ENCODE measurements at regions not wholly inside any gene's neighbourhood (a gene's known extent, or its start where the extent isn't known, plus 50 kb on each side); places are given as distances from the start of the nearest gene placed in this dataset.
"Not testable (repeated sequence)": the region's sequence is repeated elsewhere in the genome, so short reads cannot be mapped to it uniquely, and the experiment has no call there.

DNA sequence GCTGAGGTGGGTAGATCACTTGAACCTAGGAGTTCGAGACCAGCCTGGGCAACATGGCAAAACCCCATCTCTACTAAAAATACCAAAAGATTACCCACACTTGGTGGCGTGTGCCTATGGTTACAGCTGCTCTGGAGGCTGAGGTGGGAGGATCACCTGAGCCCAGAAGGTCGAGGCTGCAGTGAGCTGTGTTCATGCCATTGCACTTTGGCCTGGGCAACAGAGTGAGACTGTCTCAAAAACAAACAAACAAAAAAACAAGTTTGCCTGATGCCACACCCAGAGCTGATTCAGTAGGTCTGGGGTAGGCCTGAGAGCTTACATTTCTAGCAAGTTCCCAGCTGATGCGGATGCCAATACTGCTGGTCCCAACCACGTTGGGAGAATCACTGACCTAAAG lies 60.5 kb upstream of the HSPA9 start:
- no peak overlapping the region for H3K4me3 ChIP-seq (ENCODE audit: low read length)
- no peak for DNase-seq
- ATAC-seq, result no peak
- no peaks in the 10 kb centered on the region for H3K27me3 ChIP-seq (ENCODE audit: control insufficient read depth, insufficient read depth)
- intact Hi-C loops (cut with DNase I), result no loop called here
- no peak overlapping the region for H3K27ac ChIP-seq (ENCODE audit: low read length)
- no peaks in the 10 kb centered on the region for H3K4me1 ChIP-seq (ENCODE audit: control insufficient read depth, insufficient read depth, low read length)
- WGBS, result 91% methylated on average over 5 of the region's 5 CpGs
- H3K9me3 ChIP-seq (ENCODE audit: control insufficient read depth, low read length), result no peaks in the 10 kb centered on the region

- no peaks in the 10 kb centered on the region for H3K27me3 ChIP-seq (ENCODE audit: control insufficient read depth, insufficient read depth)
- intact Hi-C loops (cut with DNase I), result no loop called here
- H3K9me3 ChIP-seq (ENCODE audit: control insufficient read depth, low read length), result no peaks in the 10 kb centered on the region
- H3K4me3 ChIP-seq (ENCODE audit: low read length), result no peak overlapping the region
- H3K27ac ChIP-seq (ENCODE audit: low read length), result no peak overlapping the region
- DNase-seq, result no peak
- ATAC-seq, result peak; percentile 45 to 63
- no peaks in the 10 kb centered on the region for H3K4me1 ChIP-seq (ENCODE audit: control insufficient read depth, insufficient read depth, low read length)
- WGBS, result 20% methylated on average over 3 of the region's 3 CpGs
Observed at GRCh38 chr5:138635265-138635664, 60.1 kb upstream of the HSPA9 start.

GRCh38 chr5:138634804-138635203 lies 59.6 kb upstream of the HSPA9 start:
- ATAC-seq; H3K4me1 ChIP-seq (ENCODE audit: control insufficient read depth, insufficient read depth, low read length); DNase-seq; H3K4me3 ChIP-seq (ENCODE audit: low read length); H3K27ac ChIP-seq (ENCODE audit: low read length); H3K27me3 ChIP-seq (ENCODE audit: control insufficient read depth, insufficient read depth); H3K9me3 ChIP-seq (ENCODE audit: control insufficient read depth, low read length): not testable (repeated sequence)
- 69% methylated on average over 4 of the region's 4 CpGs for WGBS
- intact Hi-C loops (cut with DNase I), result loop anchor here in 1 of 4 donors (5.0 kb wide), 1 partner anchor 627 kb away; no protein-coding TSS in a partner anchor

DNA sequence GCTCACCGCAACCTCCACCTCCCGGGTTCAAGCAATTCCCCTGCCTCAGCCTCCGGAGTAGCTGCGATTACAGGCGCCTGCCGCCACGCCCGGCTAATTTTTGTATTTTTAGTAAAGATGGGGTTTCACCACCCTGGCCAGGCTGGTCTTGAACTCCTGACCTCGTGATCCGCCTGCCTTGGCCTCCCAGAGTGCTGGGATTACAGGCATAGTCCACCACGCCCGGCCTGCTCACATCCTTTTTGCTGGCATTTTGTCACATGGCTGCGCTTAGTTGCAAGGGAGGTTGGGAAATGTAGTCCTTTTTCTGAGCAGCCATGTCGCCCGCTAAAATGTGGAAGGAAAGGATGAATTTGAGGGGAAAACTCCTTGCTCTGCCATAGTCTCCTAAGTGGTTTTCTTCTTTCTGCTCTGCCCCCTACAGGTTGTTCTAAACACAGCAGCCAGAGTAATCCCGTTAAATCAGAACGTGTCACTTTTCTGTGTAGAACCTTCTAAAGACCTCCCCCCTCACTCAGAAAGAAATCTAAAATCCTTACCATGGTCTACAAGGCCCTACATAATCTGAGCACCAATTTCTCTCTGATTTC lies 57.8 kb upstream of the HSPA9 start:
- Histone ChIP-seq H3K27me3 (ENCODE audit: control insufficient read depth, insufficient read depth) (no peaks in the 10 kb centered on the region), H3K4me3 (ENCODE audit: low read length) (no peak overlapping the region), H3K27ac (ENCODE audit: low read length) (no peak overlapping the region), H3K4me1 (ENCODE audit: control insufficient read depth, insufficient read depth, low read length) (no peaks in the 10 kb centered on the region), H3K9me3 (ENCODE audit: control insufficient read depth, low read length) (no peaks in the 10 kb centered on the region)
- 47% methylated on average over 17 of the region's 17 CpGs for WGBS
- ATAC-seq (peak; percentile 81 to 89), DNase-seq (peak; percentile 76 to 85 (median 80))
- intact Hi-C loops (cut with DNase I), result loop anchor here in 1 of 4 donors (5.0 kb wide), 1 partner anchor 629 kb away; no protein-coding TSS in a partner anchor

DNA sequence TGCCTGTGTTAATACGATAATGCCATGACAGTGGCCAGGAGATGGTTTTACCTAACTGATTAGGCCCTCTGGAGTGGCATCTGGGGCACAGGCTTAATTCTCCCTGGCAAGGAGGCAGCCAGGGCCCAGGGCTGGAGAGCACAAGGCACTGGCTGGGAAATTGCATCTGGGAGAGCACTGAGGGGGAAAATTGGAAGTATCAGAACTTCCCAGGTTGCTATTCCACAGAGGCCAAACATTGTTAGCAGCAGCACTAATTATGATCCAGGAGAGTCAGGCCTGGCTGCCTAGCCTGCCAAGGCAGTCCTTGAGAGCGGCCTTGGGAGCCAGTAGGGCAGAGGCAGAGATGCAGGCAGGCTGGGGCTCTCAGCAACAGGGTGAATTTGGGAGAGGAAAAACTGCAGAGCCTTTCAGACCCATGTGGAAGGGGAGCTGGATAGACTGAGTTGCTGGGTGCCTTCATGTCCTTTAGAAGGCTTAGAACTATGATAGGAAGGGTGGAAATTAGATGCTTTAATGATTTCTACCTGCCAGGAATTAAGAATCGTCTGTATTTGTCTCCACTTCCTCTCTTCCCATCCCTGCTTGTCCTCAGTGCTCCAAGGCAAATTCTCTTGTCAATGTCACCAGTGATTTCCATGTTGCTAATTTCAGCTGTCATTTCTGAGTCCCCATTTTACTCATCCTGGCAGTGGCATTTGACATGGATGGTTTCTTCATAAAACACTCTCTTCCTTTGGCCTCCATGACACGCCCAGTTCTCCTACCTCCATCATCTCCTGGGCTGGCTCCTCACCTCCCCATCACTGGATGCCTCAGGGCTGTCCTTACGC lies 56.1 kb upstream of the HSPA9 start:
- H3K27me3 ChIP-seq (ENCODE audit: control insufficient read depth, insufficient read depth), result no peaks in the 10 kb centered on the region
- intact Hi-C loops (cut with DNase I), result loop anchor here in 1 of 4 donors (5.0 kb wide), 1 partner anchor 631 kb away; no protein-coding TSS in a partner anchor
- no peaks in the 10 kb centered on the region for H3K9me3 ChIP-seq (ENCODE audit: control insufficient read depth, low read length)
- H3K27ac ChIP-seq (ENCODE audit: low read length), result no peak overlapping the region
- ATAC-seq (no peak), DNase-seq (no peak)
- no peaks in the 10 kb centered on the region for H3K4me1 ChIP-seq (ENCODE audit: control insufficient read depth, insufficient read depth, low read length)
- 90% methylated on average over 5 of the region's 5 CpGs for WGBS
- no peak overlapping the region for H3K4me3 ChIP-seq (ENCODE audit: low read length)

DNA sequence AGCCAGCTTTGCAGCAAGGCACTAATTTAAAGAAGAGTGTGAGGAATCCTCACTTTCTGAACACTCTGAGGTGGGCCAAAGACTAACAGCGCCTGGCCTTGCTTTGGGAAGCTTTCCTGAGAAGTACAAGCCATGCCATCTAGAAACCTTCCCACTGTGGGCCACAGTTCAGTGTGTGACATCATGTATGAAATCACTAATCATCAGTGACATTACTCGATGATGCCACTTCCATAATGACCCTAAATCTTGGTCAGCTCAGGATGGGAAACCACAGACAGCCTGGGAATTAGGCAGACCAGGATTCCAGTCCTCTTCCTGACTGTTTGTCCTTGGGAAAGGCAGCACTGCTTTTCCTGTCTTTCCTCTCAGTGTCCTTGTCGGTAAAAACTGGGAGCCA lies 54.2 kb upstream of the HSPA9 start:
- intact Hi-C loops (cut with DNase I), result no loop called here
- WGBS, result 81% methylated on average over 3 of the region's 3 CpGs
- Histone ChIP-seq H3K4me1 (ENCODE audit: control insufficient read depth, insufficient read depth, low read length) (no peaks in the 10 kb centered on the region), H3K9me3 (ENCODE audit: control insufficient read depth, low read length) (no peaks in the 10 kb centered on the region), H3K27ac (ENCODE audit: low read length) (no peak overlapping the region), H3K27me3 (ENCODE audit: control insufficient read depth, insufficient read depth) (no peaks in the 10 kb centered on the region), H3K4me3 (ENCODE audit: low read length) (no peak overlapping the region)
- DNase-seq, result no peak
- no peak for ATAC-seq

DNA sequence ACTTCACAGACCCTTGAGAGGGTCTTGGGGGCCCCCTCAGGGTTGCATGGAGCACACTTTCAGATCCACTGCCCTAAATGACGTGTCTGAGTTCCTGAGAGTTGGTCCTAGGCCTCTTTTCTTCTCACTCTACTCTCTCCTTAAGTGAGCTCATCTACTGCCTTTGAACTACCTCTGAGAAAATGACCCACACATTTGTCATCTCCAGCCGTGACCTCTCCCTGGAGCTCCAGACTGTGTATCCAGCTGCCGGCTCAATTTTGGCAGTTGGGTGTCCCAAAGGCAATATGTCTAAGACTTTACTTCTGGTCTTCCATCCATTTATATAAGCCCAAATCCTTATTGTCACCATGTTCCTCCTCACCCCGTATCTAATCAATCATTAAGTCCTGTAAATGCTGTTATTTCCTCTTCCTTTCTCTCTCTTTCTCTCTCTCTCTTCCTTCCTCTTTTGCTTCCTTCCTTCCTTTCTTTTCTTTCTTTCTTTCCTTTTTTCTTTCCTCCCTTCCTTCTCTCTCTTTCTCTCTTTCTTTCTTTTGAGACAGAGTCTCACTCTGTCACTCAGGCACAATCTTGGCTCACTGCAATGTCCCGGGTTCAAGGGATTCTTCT lies 51.2 kb upstream of the HSPA9 start:
- Histone ChIP-seq H3K4me3 (ENCODE audit: low read length) (no peak overlapping the region), H3K4me1 (ENCODE audit: control insufficient read depth, insufficient read depth, low read length) (no peaks in the 10 kb centered on the region), H3K27me3 (ENCODE audit: control insufficient read depth, insufficient read depth) (no peaks in the 10 kb centered on the region), H3K27ac (ENCODE audit: low read length) (no peak overlapping the region), H3K9me3 (ENCODE audit: control insufficient read depth, low read length) (no peaks in the 10 kb centered on the region)
- intact Hi-C loops (cut with DNase I), result no loop called here
- DNase-seq (no peak), ATAC-seq (no peak)
- 83% methylated on average over 5 of the region's 5 CpGs for WGBS

DNA sequence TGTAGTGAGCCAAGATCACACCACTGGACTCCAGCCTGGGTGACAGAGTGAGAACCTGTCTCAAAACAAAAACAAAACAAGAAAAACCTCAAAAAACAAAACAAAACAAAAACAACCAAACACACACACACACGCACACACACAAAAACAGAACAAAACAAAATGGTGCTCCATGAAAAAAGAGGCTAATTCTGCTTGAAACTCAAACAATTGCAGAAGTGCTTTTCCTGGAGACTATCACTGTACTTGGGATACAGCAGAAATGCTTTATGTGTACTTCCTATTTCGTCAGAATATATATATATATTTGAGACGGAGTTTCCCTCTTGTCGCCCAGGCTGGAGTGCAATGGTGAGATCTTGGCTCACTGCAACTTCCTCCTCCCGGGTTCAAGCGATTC lies 49.9 kb upstream of the HSPA9 start:
- Histone ChIP-seq H3K27ac (ENCODE audit: low read length) (no peak overlapping the region), H3K4me1 (ENCODE audit: control insufficient read depth, insufficient read depth, low read length) (no peaks in the 10 kb centered on the region), H3K9me3 (ENCODE audit: control insufficient read depth, low read length) (no peaks in the 10 kb centered on the region), H3K27me3 (ENCODE audit: control insufficient read depth, insufficient read depth) (no peaks in the 10 kb centered on the region), H3K4me3 (ENCODE audit: low read length) (no peak overlapping the region)
- intact Hi-C loops (cut with DNase I), result no loop called here
- 84% methylated on average over 6 of the region's 6 CpGs for WGBS
- no peak for ATAC-seq
- DNase-seq, result no peak
